ENCODE measurements at regions not wholly inside any gene's neighbourhood (a gene's known extent, or its start where the extent isn't known, plus 50 kb on each side); places are given as distances from the start of the nearest gene placed in this dataset.

GRCh38 chr1:55505326-55505725, 290.2 kb upstream of the USP24 start:
- DNase-seq (ENCODE audit: low spot score), result no peak

GRCh38 chr1:55504306-55504731, 289.2 kb upstream of the USP24 start:
- DNase-seq (ENCODE audit: low spot score), result no peak

DNA sequence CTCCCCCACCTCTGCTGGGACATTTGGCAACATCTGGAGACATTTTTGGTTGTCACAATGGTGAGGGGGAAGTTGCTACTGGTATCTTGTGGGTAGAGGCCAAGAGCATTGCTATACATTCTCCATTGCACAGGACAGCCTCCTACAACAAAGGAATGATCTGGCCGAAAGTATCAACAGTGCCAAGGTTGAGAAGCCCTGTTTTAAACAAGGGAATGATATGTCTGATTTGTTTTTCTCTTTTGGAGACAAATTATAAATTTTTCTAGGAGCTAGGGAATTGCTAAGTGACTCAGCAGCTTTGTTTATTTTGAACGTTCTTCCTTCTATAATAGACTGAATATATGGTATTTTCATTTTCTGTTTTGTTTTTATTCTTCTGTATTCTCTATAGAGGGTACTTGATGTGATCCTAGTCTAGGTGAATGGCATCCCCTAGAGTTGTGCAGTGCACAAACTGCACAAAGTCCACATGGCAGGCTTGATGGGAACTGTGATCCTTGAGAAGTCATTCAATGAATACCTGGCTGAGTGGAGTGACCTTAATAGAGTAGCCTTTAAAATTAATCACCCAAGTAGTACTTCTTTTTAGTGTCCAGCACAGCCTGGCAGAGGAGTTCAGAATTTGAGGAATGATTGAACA, 288.6 kb upstream of the USP24 start:
- DNase-seq (ENCODE audit: low spot score), result no peak

GRCh38 chr1:55500601-55501000, 285.4 kb upstream of the USP24 start:
- no peak for DNase-seq (ENCODE audit: low spot score)

GRCh38 chr1:55490547-55490946, 275.4 kb upstream of the USP24 start:
- no peak for DNase-seq (ENCODE audit: low spot score)

- DNase-seq (ENCODE audit: low spot score), result no peak
These were observed 269.0 kb upstream of the USP24 start for GRCh38 chr1:55484173-55484572.

DNA sequence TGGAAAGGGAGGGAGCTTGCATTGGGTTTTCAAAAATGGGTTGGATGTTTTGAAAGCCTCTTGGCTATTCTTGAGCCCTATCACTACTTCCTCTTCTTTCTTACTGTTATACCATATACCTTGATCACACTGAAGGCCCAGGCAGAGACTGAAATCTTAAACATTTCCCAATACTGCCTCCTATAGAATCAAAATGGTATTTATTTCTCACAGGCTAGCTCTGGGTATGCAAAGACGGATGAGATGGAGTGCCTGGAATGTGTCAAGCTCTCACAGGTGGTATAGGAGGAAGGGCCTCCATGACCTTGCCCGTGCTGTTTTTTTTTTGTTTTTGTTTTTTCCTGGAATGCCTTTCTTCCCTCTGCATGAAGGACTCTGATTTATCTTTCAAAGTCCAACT, 268.4 kb upstream of the USP24 start:
- DNase-seq (ENCODE audit: low spot score), result no peak

DNA sequence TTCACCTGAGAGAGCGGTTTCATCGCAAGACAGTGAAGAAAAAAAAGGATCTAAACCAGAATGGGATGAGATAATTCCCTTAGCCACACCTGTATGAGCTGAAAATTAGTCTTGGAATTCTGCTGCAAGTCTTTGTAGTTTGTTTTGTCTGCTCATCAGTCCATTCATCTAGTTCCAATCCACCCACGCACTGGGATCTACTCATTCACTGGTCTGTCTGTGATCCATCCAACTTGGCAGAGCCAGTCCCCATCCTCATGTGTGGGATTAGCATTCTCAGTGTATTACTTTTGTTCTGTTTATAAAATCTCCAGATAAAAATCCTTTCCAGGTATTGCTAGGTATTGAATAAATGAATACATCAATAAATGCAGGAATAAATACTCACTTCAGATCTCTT, 266.5 kb upstream of the USP24 start:
- DNase-seq (ENCODE audit: low spot score), result no peak

DNA sequence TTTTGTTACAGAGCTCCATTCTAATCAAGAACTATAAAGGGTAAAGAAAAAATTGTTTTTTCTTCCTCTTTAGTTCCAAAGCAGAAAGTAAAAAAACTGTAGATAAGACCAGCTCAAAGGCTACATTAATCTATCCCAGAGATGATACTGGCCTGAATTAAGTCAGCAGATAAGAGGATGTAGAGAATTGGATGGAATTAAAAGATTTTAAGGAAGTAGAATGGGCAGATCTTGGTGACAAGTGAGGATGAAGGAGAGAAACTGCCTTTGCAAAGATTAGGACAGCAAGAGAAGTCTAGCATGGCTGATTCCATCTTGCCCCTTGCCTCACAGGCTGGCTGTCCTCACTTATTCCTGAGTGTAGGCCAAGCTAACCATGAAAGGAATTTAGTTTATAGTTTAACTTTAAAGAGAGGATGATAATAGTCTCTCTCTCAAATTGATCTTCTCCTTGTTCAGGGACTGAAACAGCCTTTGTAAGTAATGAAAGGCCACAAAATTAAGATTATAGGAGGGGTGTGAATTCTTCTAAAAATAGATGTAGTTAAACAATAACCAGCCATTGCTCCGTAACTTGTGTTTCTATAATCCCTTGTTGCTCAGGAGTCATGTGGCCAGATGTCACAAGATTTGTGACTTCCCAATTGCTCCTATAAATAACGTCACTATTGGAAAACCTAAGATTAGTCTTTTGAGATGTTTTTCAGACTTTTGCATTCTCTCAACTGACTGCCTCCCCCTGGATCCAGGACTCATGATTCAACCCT, 265.0 kb upstream of the USP24 start:
- DNase-seq (ENCODE audit: low spot score), result no peak

GRCh38 chr1:55478742-55479141, 263.6 kb upstream of the USP24 start:
- no peak for DNase-seq (ENCODE audit: low spot score)

GRCh38 chr1:55477953-55478352, 262.8 kb upstream of the USP24 start:
- no peak for DNase-seq (ENCODE audit: low spot score)

DNA sequence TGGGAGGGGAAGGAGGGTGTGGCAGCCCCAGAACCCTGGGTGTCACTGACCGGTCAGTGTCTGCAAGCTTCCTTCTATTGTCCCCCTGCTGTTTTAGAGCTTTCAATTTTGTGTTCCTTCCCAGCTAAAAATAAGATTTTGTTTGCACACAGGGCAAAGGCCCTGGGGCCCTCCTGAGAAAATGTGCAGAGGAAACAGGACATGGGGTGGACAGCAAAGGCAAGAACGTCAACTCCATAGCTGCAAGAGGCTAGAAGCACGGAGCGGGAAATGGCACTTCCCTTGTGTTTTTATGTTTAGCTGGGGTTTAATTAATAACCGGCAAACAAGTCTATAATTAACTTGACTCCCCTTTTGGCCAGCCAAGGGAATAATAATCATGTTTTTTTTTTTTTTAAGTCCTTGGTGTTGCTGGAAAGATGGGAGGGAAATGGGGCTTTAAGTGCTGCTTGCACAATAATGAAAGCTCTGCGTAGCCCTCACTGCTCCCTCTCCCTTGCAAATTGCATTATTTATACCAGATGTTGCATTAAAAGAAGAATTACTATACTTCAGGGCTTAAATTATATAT, 261.4 kb upstream of the USP24 start:
- no peak for DNase-seq (ENCODE audit: low spot score)

DNA sequence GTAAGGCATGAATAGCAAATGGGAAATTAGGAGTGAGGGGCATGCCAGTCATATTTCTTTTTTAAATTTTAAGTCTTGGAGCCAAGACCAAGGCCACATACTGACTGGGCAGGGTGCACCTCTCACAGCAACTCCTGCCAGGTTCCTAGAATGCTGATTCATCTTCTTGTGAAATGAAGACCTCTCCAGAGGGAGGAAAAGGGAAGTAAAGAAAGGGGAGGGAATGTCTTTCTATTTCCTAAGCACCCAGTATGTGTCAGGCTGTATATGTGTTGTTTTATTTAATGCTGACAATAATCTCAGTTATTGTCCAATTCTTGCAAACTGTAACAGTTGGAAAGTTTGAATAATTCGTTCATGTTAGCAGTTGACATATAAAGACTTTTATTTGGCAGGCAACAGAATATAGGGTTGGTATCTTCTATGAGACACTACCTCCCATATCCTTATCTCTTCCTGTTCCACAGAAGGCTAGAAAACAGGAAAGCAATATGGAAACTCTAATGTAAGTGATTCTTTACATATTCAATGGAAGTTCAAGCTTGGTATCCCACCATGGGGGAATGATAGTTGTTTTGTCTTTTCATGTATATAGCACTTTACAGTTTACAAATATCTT, 259.1 kb upstream of the USP24 start:
- no peak for DNase-seq (ENCODE audit: low spot score)

GRCh38 chr1:55473661-55474060, 258.5 kb upstream of the USP24 start:
- DNase-seq (ENCODE audit: low spot score), result no peak

GRCh38 chr1:55472784-55473183, 257.6 kb upstream of the USP24 start:
- DNase-seq (ENCODE audit: low spot score), result no peak

DNA sequence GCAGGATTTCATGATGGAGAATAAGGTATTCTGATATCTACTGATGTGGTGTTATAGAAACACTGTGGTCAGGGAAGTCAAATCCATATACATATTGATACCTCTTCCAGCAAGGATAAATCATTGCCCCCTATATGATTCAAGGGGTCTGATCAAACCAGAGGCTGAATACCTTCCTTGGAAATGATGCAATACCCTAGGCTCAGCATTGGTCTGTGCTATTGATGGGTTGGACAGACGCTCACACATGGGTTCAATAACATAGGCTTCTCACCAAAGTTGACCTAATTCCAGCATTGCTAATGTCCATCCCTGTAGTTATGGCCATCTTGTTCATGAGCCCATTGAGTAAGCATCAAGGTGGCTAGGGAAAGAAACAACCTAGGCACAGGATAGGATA, 257.0 kb upstream of the USP24 start:
- DNase-seq (ENCODE audit: low spot score), result no peak

GRCh38 chr1:55468142-55468795, 253.1 kb upstream of the USP24 start:
- DNase-seq (ENCODE audit: low spot score), result no peak

DNA sequence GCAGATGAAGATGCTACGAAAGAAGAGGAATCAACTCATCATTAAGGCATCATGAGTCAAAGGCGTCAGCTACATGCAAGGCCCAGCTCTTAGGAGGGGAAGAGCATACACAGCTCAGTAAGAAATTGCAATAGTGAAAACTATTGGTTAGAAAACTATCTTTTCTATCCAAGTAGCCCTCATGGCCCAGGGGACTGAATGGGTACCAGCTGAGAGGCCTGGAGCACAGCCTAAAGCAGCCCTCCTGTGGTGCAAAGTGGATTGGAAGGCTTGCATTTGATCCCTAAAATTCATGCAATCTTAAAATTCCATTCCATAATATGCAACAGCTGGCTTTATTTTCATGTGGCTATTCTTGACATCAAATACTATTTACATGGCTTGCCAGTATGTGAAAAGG, 251.8 kb upstream of the USP24 start:
- DNase-seq (ENCODE audit: low spot score), result no peak

DNA sequence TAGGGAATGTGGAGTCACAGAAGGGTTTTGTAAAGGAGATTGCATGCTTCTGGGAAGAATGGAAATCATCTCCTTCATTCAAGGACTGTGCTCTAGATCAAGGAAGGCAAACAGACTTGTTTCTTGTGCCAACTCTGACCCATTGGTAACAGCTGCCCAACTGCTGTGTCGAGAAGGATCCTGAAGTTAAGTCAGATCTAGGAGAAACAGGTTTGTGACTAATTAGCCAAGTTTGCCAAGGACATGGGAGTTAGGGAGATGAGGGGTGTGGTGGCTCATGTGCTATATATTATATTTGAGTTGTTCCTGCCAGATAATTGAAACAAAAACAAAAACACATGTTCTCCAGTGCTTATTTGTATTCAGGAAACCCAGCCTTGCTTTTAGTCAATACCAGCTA, 251.2 kb upstream of the USP24 start:
- DNase-seq (ENCODE audit: low spot score), result no peak

DNA sequence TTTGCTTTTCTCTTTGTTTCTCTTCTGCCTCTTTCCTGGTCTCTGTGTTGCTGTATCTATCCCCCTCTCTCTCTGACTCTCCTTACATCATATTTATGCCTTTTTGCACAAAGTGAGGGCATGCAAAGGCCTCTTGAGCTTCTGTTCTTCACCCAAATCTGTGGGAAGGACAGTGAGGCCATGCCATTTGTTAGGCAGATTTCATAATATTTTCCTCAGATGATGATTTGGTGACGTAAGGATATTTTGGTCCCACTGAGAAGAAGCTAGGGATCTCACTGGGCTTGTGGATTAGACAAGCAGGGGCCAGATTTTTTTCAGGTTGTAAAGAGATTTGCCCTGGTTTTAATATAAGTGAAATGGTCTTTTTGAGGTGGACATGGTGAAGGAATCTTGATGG, 249.4 kb upstream of the USP24 start:
- no peak for DNase-seq (ENCODE audit: low spot score)

GRCh38 chr1:55463814-55464475, 248.8 kb upstream of the USP24 start:
- no peak for DNase-seq (ENCODE audit: low spot score)

GRCh38 chr1:55457874-55458273, 242.7 kb upstream of the USP24 start:
- DNase-seq (ENCODE audit: low spot score), result no peak

Data from globus pallidus (tissue), 1 donor.